GM12878 (cell line): ENCODE measurements at regions not wholly inside any gene's neighbourhood (a gene's known extent, or its start where the extent isn't known, plus 50 kb on each side); places are given as distances from the start of the nearest gene placed in this dataset.

Source experiments
- BCLAF1 ChIP-seq: fragments of 450-650 bp; IDR thresholded peaks from 2 replicates; pipeline ENCODE4 v1.6.1; 2017; ENCODE audit warnings: antibody characterized with exemption, mild to moderate bottlenecking, moderate library complexity
- CTCF ChIP-seq, 3 experiments: IDR thresholded peaks in 2 of 3; conservative IDR thresholded peaks in 1 of 3; 2 replicates each; pipeline ENCODE4 v1.5.1; 2011; ENCODE audit warnings: low read depth in 3 of 3, low read length in 3 of 3, mild to moderate bottlenecking in 3 of 3, control low read depth in 2 of 3, moderate library complexity in 2 of 3, inconsistent platforms in 1 of 3, mixed read lengths in 1 of 3; ENCODE audit not compliant: control insufficient read depth in 2 of 3, insufficient read depth in 1 of 3; ENCODE audit errors: extremely low read depth in 1 of 3
- IRF5 ChIP-seq: fragments of 450-650 bp; IDR thresholded peaks from 2 replicates; pipeline ENCODE4 v1.6.1; 2017; ENCODE audit warnings: borderline replicate concordance
- MYC ChIP-seq: IDR thresholded peaks from 2 replicates; pipeline ENCODE4 v1.6.1; 2011; ENCODE audit warnings: mild to moderate bottlenecking, low read length, moderate library complexity, inconsistent platforms; ENCODE audit not compliant: insufficient read depth, insufficient replicate concordance, insufficient read length, severe bottlenecking
- NR2F1 ChIP-seq: fragments of 450-650 bp; conservative IDR thresholded peaks from 2 replicates; pipeline ENCODE4 v1.6.1; 2017; ENCODE audit warnings: mild to moderate bottlenecking
- PRDM15 ChIP-seq: fragments of 450-650 bp; formaldehyde crosslinking; IDR thresholded peaks from 2 replicates; pipeline ENCODE4 v1.4.0; 2020; ENCODE audit warnings: mild to moderate bottlenecking, moderate library complexity
- RAD51 ChIP-seq: fragments of 450-650 bp; IDR thresholded peaks from 2 replicates; pipeline ENCODE4 v1.6.1; 2016; ENCODE audit warnings: moderate library complexity, mild to moderate bottlenecking, inconsistent platforms
- YY1 ChIP-seq: IDR thresholded peaks from 2 replicates; pipeline ENCODE4 v1.6.1; 2011; ENCODE audit warnings: low read depth, mild to moderate bottlenecking, low read length

- TF ChIP-seq PRDM15 (CRISPR knock-in tag) (no peak), IRF5 (no peak), BCLAF1 (no peak), MYC (no peak), RAD51 (no peak), NR2F1 (no peak), YY1 (no peak), CTCF (IDR thresholded peaks at IDR 0.05 in 2 of 3, conservative IDR thresholded peaks at IDR 0.05 in 1 of 3; ENCODE audit: control insufficient read depth in 2 of 3, extremely low read depth in 1 of 3, insufficient read depth in 1 of 3, low read depth in 3 of 3, low read length in 3 of 3) (no peak)
These were observed 68.1 kb downstream of the TTC6 start (continued) for GRCh38 chr14:37663498-37663897.
